ENCODE measurements at regions not wholly inside any gene's neighbourhood (a gene's known extent, or its start where the extent isn't known, plus 50 kb on each side); places are given as distances from the start of the nearest gene placed in this dataset.

DNA sequence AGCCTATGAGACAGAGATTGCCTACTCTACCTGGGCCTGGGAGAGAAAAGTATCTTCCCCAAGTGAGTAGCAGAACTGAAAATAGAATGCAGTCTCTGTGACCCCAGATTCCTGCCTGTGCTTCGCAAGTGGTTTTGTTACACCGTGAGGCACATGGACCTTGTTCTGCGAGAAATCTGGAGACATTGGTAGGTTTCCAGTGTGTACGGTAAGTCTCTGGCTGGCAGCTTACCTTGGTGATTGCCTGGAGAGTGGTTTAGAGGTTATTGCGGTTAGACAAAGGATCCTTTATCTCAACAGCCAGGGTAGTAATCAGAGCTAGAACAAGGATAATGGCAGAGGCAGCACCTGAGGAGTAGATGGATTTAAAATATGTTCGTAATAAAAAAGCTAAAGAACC lies 606.0 kb upstream of the GCFC2 start:
- TF ChIP-seq POLR2A (IDR thresholded peaks at IDR 0.05; ENCODE audit: low read length) (no peak), GATA1 (IDR thresholded peaks at IDR 0.05; ENCODE audit: low read depth, low read length) (no peak)

Measured in erythroblast (primary cell).